Activated T-cell treated with anti-CD3 and anti-CD28 coated beads for 24 hours (primary cell): ENCODE measurements at regions not wholly inside any gene's neighbourhood (a gene's known extent, or its start where the extent isn't known, plus 50 kb on each side); places are given as distances from the start of the nearest gene placed in this dataset.

Experiments
- DNase-seq: peaks from one replicate; pipeline ENCODE4 v3.0.0-alpha.2; 2020; ENCODE audit warnings: low read depth

DNA sequence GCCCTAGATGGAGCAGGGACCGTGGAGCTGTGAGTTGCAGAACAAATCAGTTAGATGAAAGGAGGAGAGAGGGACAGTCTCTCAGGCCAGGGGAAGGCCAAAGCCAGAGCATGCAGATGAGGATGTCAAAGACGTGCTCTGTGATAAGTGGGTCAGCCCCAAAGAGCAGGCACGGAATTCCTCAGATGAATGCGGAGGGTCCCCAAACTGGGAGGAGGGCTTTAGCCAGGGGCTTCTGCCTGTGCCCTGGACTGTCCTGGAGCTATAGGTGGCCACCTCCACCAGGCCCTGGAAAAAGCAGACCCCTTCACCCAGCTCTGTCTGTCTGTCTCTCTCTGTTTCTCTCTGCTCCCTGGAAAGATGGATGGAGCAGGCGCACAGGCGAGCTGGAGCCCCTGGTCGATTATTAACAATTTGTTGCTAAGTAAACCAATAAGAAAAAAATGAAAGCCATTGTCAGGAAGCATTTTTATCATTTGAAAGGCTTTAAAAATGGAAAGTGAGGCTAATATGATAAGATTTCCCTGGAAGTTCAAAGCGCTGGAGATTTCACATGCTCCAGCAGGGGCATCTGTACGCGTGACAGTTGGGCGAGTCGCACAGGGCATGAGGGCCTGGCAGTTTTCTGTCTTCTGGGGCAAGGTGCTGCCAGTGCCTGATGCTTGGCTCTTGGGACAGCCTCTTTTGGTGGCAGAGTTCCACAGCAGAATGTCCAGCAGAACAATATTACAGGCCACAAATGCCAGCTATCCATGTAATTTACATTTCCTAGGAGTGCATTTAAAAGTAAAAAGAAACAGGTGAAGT lies 241.0 kb downstream of the GLI2 start:
- DNase-seq, result no peak

DNA sequence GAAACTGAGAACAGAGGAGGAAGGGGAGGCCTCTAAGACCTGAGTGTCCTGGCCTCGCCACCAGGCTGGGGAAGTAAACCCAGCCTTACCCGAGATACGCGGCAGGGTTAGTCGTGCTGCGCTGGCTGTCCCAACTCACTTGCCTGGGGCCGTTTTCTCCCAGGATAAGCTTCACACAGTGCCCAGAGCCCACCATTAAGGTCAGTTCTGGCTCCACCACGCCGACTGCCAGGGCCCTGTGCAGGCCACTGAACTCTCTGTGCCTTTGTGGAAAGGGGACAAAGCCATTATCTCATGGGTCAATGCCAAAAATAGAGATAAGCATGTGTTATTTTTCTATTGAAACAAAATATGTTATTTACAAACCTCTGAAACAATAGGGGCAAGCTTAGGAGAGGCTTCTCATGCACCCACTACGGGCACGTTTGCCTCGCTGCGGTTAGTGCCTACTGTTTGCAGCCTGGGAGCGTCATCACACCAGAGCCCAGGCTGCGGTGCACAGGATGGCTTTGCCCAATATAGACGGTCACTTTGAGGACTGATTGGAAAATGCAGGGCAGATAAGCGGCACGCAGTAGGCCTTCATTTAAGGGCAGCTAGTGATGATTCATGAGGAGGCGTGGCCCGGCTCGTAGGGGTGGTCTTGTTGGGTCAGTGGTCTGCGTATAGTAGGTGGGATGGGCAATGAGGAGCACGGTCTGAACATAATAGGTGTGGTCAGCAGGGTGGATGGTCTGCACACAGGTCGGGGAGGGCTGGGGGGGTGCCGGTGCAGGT lies 242.1 kb downstream of the GLI2 start:
- no peak for DNase-seq

DNA sequence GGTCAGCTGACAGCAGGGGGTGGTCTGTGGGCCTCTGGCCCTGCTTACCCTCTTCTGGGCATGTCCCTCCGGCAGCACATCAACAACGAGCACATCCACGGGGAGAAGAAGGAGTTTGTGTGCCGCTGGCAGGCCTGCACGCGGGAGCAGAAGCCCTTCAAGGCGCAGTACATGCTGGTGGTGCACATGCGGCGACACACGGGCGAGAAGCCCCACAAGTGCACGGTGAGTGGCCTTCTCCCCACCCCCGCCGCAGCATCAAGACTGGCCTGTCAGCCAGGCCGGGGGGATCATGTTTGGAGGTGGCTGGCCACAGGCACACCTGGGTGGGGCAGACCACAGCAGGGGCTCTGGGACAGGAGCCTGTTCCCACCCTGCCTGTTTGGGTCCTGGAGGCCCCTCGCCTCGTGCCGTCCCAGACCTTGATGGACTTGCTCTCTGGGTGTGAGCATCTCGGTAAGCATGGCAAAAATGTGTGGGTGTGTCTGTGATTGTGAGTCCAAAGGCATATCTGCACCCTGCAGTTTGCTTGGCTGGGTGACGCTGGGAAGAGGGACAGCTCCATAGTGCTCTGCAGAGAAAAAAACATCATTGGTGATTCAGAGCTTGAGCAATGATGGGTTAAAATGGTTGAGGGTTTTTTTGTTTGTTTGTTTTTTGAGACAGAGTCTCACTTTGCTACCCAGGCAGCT lies 242.8 kb downstream of the GLI2 start:
- no peak for DNase-seq

DNA sequence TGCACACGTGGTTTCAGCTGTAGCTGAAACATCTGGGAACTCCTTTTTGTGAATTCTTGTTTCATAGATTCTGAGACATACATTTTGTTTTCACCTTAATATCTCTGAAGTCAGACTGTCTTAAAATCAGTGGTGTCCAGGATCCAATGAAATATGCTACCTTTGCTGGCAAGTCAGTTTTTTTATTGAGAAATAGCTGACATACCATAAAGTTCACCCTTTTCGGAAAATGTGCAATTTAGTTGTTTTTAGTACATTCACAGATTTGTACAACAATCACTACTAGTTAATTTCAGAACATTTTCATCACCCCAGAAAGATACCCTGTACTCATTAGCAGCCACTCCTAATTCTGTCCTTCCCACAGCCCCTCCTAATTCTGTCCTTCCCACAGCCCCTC lies 243.7 kb downstream of the GLI2 start:
- DNase-seq, result no peak

DNA sequence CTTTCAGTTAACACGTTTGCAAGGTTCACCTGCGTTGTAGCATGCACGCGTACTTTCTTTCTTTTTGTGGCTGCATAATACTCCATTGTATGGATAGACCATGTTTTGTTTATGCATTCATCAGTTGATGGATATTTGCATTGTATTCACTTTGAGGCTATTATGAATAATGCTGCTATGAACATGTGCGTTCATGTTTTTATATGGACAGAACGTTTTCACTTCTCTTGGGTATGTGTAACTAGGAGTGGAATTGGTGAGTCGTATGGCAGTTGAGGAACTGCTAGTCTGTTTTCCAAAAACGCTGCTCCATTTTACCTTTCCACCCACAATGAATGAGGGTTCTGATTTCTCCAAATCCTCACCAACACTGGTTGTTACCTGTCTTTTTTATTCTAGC lies 244.3 kb downstream of the GLI2 start:
- DNase-seq, result no peak

DNA sequence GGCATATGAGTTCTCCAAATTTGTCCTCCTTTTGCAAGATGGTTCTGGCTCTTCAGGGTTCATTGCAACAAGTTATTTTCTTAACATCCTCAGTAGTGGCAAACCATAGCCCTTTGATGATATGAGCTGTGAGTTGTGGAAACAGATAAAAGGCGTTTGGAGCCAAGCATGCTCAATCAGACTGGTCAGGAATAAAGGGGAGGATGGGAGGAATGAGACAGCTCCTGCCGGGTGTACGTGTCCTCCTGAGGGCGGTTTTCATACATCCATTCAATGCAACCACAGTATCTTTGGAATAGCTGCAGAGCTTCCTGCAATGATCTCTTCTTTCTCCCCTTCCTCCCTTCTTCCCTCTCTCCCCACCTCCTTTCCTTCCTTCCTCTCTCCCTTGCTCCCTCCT lies 245.8 kb downstream of the GLI2 start:
- no peak for DNase-seq

DNA sequence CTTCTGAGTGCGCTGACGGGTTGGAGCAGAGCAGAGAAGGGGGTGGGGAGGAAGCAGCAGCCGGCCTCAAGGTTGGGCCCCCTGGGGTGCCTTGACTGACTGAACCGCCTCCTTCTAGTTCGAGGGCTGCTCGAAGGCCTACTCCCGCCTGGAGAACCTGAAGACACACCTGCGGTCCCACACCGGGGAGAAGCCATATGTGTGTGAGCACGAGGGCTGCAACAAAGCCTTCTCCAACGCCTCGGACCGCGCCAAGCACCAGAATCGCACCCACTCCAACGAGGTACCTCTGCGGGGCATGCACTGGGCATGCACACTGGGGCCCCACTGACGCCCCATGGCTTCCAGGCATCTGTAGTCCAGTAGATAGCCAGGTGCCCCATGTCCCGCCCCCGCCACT lies 246.9 kb downstream of the GLI2 start:
- DNase-seq, result no peak

DNA sequence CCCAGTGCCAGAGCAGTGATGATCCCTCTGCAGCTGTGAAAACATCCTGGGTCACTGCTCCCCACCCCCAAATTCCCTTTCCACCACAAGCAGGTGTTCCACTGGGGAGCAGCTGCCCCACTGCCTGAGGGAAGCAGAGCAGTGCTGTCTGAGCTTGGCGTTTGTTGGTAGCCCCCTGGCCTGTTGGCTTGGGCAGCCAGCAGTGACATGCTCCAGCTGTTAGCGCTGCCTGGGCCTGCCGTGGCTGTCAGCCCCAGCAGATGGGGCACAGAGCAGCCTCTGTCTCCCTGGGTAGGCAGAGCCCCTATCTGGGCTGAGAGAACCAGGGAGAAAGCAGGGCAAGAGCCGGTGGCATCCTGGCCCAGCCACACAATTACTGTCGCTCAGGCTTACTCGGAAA lies 247.7 kb downstream of the GLI2 start:
- DNase-seq, result no peak

DNA sequence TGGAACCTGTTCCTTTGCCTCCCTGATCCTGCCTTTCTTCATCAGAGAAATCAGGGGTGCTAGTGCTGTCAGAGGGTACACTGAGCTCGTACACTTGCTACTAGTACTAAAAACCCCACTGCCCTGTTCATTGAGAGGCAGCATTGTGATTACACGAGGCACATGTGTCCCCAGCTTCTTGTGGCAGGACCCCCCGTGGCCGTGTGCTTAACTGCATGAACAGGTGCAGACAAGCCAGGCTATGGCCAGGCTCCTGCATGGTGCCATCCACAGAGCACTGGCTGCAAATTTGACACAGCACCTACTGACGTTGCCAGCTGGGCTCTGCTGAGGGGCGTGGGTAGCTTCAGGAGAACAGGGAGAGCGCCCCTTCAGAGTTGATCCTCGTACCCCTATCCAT lies 248.4 kb downstream of the GLI2 start:
- no peak for DNase-seq

DNA sequence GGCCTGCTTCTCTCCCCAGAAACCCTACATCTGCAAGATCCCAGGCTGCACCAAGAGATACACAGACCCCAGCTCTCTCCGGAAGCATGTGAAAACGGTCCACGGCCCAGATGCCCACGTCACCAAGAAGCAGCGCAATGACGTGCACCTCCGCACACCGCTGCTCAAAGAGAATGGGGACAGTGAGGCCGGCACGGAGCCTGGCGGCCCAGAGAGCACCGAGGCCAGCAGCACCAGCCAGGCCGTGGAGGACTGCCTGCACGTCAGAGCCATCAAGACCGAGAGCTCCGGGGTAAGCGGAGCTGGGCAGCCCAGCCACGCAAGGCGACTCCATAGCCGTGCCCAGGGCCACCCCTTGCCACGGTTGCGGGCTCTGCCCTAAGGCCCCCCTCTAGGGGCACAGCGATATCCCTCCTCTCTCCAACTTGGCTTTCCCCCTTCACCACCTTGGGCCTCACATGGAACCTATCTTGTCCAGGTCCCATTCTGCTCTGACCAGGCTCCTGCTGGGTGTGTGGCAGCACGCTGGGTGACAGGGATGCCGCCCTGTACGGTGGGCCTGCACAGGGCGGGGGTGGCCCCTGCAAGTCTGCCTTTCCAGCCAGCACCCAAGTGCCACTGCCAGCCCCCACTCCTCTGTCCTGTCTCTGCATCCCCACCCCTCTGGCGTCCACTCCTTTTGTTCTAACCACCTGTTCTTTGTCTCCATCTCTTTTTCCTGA lies 248.9 kb downstream of the GLI2 start:
- no peak for DNase-seq

DNA sequence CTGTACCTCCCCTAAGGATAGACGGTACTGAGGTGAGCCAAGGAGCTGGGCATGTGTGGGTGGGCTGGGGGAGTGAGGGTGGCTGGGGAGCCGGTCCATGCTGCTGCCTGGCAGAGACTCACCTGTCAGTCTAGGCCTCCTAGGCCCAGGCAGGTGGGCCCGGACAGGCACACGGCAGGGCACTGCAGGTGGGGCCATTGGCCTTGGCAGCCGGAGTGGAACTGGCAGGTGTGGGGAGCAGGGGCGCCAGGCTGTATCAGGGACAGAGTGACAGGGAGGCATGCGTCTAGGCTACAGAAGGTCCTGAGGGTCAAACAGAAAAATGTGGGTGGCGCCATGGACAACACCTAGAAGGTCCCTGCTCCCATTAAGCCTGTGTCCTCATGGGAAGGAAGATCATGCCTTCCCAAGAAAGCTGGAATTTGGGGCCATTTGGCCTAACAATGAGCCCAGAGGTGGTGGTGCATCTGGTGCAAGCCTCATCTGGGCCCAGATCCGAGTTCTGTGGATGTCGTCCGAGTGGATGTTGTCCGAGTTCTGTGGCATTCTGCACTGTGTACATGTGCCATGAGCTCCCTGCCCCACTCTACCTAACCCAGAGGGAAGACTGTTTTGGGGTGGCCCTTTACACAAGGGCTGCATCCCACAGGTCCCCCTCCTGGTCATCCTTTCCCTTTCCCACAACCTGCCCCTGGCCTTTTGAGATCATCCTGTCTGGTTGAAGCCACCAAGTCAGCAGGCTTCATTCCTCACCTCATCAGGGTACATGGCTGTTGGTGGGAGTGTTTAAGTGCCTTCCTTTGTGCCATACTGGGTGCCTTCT lies 249.7 kb downstream of the GLI2 start:
- DNase-seq, result no peak

DNA sequence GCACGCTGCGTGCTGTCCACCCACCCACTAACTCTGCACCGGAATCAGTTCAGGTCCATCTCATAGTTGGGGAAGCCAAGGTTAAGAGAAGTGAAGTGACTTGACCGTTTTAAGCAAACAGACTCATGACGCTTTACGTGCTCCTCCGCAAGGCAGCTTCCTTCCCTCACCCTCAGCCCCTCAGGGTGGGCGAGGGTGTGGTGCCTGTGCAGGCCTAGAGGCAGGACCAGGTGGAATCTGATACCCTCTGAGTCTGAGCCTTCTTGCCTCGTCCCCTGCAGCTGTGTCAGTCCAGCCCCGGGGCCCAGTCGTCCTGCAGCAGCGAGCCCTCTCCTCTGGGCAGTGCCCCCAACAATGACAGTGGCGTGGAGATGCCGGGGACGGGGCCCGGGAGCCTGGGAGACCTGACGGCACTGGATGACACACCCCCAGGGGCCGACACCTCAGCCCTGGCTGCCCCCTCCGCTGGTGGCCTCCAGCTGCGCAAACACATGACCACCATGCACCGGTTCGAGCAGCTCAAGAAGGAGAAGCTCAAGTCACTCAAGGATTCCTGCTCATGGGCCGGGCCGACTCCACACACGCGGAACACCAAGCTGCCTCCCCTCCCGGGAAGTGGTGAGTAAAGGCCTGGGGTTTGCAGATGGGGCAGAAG lies 250.5 kb downstream of the GLI2 start:
- no peak for DNase-seq

DNA sequence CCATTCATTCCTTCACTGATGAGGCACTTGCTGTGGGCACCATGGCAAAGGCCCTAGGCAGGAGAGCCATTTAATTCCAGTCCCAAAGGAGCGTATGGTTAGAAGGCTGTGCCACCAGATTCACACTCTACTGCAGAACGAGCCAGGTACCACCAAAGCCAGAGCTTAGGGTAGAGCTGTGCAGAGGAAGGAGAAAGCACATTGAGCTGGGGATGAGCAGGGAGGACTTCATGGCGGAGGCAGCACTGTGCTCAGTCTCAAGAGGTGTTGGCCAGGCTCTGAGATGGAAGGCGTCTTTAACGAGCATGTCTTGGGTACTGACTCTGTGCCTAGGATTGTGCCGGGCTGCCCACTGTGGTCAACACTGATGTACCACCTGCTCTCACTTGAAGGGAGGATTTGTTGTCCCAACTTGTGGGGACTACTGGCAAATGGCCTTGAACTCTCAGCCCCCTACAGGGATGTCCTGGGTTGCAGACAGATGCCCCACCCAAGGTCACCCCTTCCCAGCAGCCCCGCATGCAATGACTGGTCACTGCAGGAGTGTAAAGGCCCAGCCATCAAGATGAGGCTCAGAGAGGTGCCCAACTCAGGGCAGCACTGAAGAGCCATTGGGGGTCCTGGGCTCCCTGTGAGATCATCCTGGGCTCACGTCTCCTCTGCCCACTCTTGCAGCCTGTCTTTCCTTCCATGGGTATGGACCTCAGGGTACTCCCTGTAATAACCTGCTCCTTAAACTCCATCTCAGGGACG lies 251.4 kb downstream of the GLI2 start:
- DNase-seq, result no peak

DNA sequence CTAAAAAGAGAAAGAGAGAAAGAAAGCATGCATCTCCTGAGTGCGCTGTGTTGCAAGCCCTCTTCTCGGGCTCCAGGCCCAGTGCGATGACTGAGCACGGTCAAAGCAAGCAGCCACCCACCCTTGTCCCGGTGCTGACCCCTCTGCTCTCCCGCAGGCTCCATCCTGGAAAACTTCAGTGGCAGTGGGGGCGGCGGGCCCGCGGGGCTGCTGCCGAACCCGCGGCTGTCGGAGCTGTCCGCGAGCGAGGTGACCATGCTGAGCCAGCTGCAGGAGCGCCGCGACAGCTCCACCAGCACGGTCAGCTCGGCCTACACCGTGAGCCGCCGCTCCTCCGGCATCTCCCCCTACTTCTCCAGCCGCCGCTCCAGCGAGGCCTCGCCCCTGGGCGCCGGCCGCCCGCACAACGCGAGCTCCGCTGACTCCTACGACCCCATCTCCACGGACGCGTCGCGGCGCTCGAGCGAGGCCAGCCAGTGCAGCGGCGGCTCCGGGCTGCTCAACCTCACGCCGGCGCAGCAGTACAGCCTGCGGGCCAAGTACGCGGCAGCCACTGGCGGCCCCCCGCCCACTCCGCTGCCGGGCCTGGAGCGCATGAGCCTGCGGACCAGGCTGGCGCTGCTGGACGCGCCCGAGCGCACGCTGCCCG lies 252.5 kb downstream of the GLI2 start:
- no peak for DNase-seq

DNA sequence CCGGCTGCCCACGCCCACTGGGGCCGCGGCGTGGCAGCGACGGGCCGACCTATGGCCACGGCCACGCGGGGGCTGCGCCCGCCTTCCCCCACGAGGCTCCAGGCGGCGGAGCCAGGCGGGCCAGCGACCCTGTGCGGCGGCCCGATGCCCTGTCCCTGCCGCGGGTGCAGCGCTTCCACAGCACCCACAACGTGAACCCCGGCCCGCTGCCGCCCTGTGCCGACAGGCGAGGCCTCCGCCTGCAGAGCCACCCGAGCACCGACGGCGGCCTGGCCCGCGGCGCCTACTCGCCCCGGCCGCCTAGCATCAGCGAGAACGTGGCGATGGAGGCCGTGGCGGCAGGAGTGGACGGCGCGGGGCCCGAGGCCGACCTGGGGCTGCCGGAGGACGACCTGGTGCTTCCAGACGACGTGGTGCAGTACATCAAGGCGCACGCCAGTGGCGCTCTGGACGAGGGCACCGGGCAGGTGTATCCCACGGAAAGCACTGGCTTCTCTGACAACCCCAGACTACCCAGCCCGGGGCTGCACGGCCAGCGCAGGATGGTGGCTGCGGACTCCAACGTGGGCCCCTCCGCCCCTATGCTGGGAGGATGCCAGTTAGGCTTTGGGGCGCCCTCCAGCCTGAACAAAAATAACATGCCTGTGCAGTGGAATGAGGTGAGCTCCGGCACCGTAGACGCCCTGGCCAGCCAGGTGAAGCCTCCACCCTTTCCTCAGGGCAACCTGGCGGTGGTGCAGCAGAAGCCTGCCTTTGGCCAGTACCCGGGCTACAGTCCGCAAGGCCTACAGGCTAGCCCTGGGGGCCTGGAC lies 253.2 kb downstream of the GLI2 start:
- DNase-seq, result no peak

DNA sequence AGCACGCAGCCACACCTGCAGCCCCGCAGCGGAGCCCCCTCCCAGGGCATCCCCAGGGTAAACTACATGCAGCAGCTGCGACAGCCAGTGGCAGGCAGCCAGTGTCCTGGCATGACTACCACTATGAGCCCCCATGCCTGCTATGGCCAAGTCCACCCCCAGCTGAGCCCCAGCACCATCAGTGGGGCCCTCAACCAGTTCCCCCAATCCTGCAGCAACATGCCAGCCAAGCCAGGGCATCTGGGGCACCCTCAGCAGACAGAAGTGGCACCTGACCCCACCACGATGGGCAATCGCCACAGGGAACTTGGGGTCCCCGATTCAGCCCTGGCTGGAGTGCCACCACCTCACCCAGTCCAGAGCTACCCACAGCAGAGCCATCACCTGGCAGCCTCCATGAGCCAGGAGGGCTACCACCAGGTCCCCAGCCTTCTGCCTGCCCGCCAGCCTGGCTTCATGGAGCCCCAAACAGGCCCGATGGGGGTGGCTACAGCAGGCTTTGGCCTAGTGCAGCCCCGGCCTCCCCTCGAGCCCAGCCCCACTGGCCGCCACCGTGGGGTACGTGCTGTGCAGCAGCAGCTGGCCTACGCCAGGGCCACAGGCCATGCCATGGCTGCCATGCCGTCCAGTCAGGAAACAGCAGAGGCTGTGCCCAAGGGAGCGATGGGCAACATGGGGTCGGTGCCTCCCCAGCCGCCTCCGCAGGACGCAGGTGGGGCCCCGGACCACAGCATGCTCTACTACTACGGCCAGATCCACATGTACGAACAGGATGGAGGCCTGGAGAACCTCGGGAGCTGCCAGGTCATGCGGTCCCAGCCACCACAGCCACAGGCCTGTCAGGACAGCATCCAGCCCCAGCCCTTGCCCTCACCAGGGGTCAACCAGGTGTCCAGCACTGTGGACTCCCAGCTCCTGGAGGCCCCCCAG lies 254.1 kb downstream of the GLI2 start:
- no peak for DNase-seq

DNA sequence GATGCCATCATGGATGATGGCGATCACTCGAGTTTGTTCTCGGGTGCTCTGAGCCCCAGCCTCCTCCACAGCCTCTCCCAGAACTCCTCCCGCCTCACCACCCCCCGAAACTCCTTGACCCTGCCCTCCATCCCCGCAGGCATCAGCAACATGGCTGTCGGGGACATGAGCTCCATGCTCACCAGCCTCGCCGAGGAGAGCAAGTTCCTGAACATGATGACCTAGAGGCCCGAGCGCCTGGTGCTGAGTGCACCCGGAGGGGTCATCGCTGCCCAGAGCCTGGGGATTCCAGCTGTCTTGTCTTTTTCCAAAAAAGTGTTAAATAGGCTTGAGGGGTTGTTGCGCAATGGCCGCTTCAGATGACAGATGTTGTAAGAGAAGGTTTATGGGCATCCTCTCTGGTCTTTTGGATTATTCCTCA lies 254.8 kb downstream of the GLI2 start:
- no peak for DNase-seq

DNA sequence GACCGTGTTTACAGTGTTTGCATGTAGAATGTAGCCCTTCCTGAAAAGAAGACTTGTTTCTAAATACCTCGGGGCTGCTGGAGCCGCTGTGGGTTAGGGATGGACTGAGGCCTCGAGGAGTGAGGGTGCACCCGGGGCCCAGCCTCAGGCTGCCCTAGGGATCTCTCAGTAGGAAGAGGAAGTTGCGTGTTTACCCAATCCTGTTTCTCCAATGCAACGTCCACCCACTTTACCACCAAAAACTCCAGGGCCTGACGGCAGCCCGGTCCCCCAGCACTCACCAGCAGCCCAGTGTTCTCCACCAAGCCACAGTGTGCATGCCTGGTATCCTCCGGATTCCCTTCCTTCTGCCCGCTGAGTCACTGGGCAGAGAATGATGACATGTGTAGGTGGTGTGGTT lies 255.8 kb downstream of the GLI2 start:
- no peak for DNase-seq
